ENCODE measurements at regions not wholly inside any gene's neighbourhood (a gene's known extent, or its start where the extent isn't known, plus 50 kb on each side); places are given as distances from the start of the nearest gene placed in this dataset.

GRCh38 chr5:86118542-86118941, 499.2 kb upstream of the COX7C start:
- TF ChIP-seq CTCF (conservative IDR thresholded peaks at IDR 0.05) = peak; percentile 41
- TF ChIP-seq EZH2 (IDR thresholded peaks at IDR 0.05; ENCODE audit: low read depth) = no peak
